IgD-negative memory B cell (primary cell): ENCODE measurements at regions not wholly inside any gene's neighbourhood (a gene's known extent, or its start where the extent isn't known, plus 50 kb on each side); places are given as distances from the start of the nearest gene placed in this dataset.

Experiments
- H3K27ac Mint-ChIP-seq, 3 donors: one replicate each; pipeline ENCODE4 v1.8.0; 2020 to 2022; ENCODE audit warnings: mild to moderate bottlenecking in 3 of 3, mixed read lengths in 3 of 3, moderate library complexity in 1 of 3
- H3K27me3 Mint-ChIP-seq: one replicate; pipeline ENCODE4 v1.8.0; 2021; ENCODE audit warnings: mixed read lengths
- H3K36me3 Mint-ChIP-seq: one replicate; pipeline ENCODE4 v1.8.0; 2020; ENCODE audit warnings: mild to moderate bottlenecking, mixed read lengths
- H3K4me1 Mint-ChIP-seq, 3 donors: one replicate each; pipeline ENCODE4 v1.8.0; 2020 to 2022; ENCODE audit warnings: mixed read lengths in 3 of 3, mild to moderate bottlenecking in 1 of 3
- H3K4me3 Mint-ChIP-seq, 4 donors: one replicate each; pipeline ENCODE4 v1.8.0; 2020 to 2022; ENCODE audit warnings: mild to moderate bottlenecking in 4 of 4, mixed read lengths in 4 of 4, moderate library complexity in 3 of 4
- H3K9me3 Mint-ChIP-seq, 3 donors: one replicate each; pipeline ENCODE4 v1.8.0; 2020 to 2021; ENCODE audit warnings: mixed read lengths in 3 of 3, mild to moderate bottlenecking in 1 of 3

DNA sequence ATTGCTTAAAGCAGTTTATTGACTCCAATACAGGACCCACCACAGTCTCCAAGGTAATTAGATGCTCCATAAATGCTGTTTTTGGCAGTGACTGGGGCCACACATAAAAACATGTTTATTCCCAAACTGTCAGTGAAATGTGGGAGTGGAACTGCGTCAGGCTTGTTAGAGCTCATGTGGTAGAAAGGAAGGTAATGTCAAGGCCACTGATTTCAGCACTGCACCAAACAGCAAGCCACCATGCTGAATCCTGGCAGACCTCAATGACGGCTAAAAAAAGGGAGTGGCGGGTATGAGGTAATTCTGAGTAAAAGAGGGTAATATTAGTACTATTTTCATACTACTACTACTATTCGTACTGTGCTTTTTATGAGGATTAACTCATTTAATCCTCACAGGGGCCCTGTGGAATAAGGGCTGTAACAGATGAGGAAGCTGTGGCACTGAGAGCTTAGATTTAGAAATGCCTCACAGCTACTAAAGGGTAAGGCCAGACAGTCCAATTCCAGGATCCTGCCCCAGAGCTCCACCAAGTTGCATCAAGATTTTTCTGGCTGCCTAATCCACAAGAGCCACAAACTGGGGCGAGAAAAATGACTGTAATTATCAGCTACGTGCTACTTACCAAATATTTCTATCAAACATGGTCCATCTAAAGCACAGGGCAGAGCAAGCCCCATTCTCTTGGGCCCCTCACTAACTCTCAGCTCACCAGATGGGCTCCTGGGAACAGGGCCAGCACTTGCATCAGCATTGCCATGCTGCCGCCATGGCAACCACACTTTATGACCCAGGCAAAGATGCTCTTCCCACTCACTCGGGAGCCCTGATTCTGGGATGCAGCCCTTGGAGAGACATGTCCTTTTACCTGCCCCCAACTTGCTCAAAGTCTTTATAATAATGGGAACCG is 83.6 kb upstream of the SPATA12 start:
- peaks cover 3% of the 10 kb centered on the region for H3K36me3 Mint-ChIP-seq
- H3K4me1 Mint-ChIP-seq = no peaks in the 10 kb centered on the region
- H3K4me3 Mint-ChIP-seq = no peak overlapping the region
- peaks cover 2% of the 10 kb centered on the region for H3K27me3 Mint-ChIP-seq
- no peak overlapping the region for H3K27ac Mint-ChIP-seq
- H3K9me3 Mint-ChIP-seq = no peaks in the 10 kb centered on the region

- Mint-ChIP-seq H3K27ac (no peak overlapping the region), H3K36me3 (peaks cover 3% of the 10 kb centered on the region), H3K4me3 (no peak overlapping the region), H3K4me1 (peaks cover under 1 to 3% (median under 1%) of the 10 kb centered on the region in 3 donors), H3K9me3 (no peaks in the 10 kb centered on the region), H3K27me3 (peaks cover 2% of the 10 kb centered on the region)
Observed at GRCh38 chr3:56975567-56975966, 84.9 kb upstream of the SPATA12 start.

GRCh38 chr3:56974247-56974930 is 86.1 kb upstream of the SPATA12 start:
- peaks cover 5 to 14% (median 6%) of the 10 kb centered on the region in 3 donors for H3K4me1 Mint-ChIP-seq
- peaks cover 3% of the 10 kb centered on the region for H3K36me3 Mint-ChIP-seq
- no peak overlapping the region for H3K4me3 Mint-ChIP-seq
- H3K27me3 Mint-ChIP-seq = peaks cover 2% of the 10 kb centered on the region
- H3K9me3 Mint-ChIP-seq = no peaks in the 10 kb centered on the region
- H3K27ac Mint-ChIP-seq = no peak overlapping the region

DNA sequence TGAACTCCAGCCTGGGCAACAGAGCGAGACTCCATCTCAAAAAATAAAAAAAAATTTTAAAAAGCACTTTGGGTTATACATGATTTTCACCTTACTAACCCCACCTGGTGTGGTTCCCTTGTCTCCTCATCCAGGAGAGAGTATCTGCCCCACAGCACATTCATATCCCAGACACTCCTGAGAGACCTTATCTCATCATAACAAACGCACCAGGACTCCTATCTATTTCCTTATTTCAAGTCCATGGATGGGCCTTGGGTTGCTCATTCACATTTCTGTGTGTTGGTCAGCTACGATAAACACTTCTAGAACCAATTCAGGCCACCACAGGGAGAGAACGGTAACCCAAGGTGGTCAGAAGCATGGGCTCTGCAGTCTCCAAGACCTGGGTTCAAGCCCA is 88.6 kb upstream of the SPATA12 start:
- Mint-ChIP-seq H3K4me3 (no peak overlapping the region), H3K36me3 (peaks cover 3% of the 10 kb centered on the region), H3K27ac (no peak overlapping the region), H3K4me1 (peaks cover 5 to 14% (median 6%) of the 10 kb centered on the region in 3 donors), H3K9me3 (no peaks in the 10 kb centered on the region), H3K27me3 (peaks cover 2% of the 10 kb centered on the region)

DNA sequence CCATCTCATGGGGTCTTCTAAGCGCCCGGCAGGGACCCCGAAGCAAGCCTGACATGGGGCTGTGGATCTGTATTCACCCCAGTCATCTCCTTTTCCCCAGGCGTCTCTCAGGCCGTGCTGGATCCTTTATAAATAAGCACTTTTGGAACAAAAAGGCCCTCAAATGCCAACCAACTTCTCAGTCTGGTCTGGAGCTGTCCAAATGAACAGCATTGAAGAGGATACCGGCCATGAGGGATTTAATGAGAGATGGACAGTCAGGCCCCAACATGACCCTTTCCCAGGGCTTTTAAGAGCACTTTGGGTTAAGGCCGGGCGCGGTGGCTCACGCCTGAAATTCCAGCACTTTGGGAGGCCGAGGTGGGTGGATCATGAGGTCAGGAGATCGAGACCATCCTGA is 89.2 kb upstream of the SPATA12 start:
- H3K27ac Mint-ChIP-seq = no peak overlapping the region
- no peak overlapping the region for H3K4me3 Mint-ChIP-seq
- no peaks in the 10 kb centered on the region for H3K9me3 Mint-ChIP-seq
- H3K27me3 Mint-ChIP-seq = peaks cover 2% of the 10 kb centered on the region
- H3K4me1 Mint-ChIP-seq = peaks cover 5 to 14% (median 6%) of the 10 kb centered on the region in 3 donors
- peaks cover 3% of the 10 kb centered on the region for H3K36me3 Mint-ChIP-seq

GRCh38 chr3:56970461-56970879 is 90.0 kb upstream of the SPATA12 start:
- H3K4me3 Mint-ChIP-seq = no peak overlapping the region
- H3K36me3 Mint-ChIP-seq = peaks cover 3% of the 10 kb centered on the region
- H3K4me1 Mint-ChIP-seq = peaks cover 5 to 15% (median 6%) of the 10 kb centered on the region in 3 donors
- peaks cover 2% of the 10 kb centered on the region for H3K27me3 Mint-ChIP-seq
- H3K27ac Mint-ChIP-seq = no peak overlapping the region
- no peaks in the 10 kb centered on the region for H3K9me3 Mint-ChIP-seq

GRCh38 chr3:56969851-56970250 is 90.6 kb upstream of the SPATA12 start:
- peaks cover 1% of the 10 kb centered on the region for H3K27me3 Mint-ChIP-seq
- no peak overlapping the region for H3K27ac Mint-ChIP-seq
- peaks cover 7 to 19% (median 7%) of the 10 kb centered on the region in 3 donors for H3K4me1 Mint-ChIP-seq
- H3K9me3 Mint-ChIP-seq = no peaks in the 10 kb centered on the region
- H3K4me3 Mint-ChIP-seq = no peak overlapping the region
- peaks cover 3% of the 10 kb centered on the region for H3K36me3 Mint-ChIP-seq

DNA sequence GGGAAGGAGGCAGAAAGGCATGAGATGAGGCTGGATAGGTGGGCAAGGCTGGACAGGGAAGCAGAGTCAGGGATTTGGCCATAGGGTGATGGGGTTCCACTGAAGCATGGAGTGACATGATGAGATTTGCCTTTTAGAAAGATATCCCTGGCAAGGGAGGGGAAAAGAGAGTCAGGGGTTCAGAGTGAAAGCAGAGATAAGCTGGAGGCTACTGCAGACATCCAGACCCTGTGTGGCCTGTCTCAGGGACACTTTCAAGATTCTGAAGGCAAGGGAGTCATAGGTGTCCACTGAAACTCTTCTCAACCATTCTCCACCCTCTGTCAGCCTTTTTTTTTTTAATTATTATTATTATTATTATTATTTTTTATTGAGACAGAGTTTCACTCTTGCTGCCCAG is 94.0 kb upstream of the SPATA12 start:
- no peak overlapping the region for H3K4me3 Mint-ChIP-seq
- H3K27ac Mint-ChIP-seq = no peak overlapping the region
- peaks cover 7 to 19% (median 7%) of the 10 kb centered on the region in 3 donors for H3K4me1 Mint-ChIP-seq
- no peaks in the 10 kb centered on the region for H3K27me3 Mint-ChIP-seq
- H3K36me3 Mint-ChIP-seq = no peaks in the 10 kb centered on the region
- H3K9me3 Mint-ChIP-seq = peaks cover 0 to 3% (median 2%) of the 10 kb centered on the region in 3 donors

GRCh38 chr3:56966104-56966503 is 94.4 kb upstream of the SPATA12 start:
- H3K36me3 Mint-ChIP-seq = no peaks in the 10 kb centered on the region
- no peaks in the 10 kb centered on the region for H3K27me3 Mint-ChIP-seq
- no peak overlapping the region for H3K4me3 Mint-ChIP-seq
- H3K9me3 Mint-ChIP-seq = peaks cover 0 to 3% (median 2%) of the 10 kb centered on the region in 3 donors
- peaks cover 7 to 19% (median 7%) of the 10 kb centered on the region in 3 donors for H3K4me1 Mint-ChIP-seq
- no peak overlapping the region for H3K27ac Mint-ChIP-seq

DNA sequence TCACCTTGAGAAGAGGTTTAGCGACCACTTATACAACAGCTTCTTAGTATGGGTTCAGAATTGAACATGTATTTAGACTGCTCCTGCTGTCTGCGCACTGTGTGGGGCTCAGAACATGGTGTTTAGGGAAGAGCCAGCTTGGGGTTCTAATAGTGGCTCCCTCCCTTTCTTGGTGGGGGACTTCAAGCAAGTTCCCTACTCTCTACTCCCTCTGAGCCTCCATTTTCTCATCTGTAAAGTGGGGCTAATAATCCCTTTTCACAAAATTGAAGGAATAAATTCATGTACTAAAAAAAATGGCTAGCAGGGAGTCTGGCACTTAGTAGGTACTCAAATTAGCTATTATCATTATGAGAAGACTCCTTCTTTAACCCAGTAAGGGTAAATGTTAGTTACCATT is 97.5 kb upstream of the SPATA12 start:
- Mint-ChIP-seq H3K27ac (no peak overlapping the region), H3K27me3 (peaks cover 9% of the 10 kb centered on the region), H3K4me1 (peaks cover 4 to 14% (median 9%) of the 10 kb centered on the region in 3 donors), H3K9me3 (peaks cover 0 to 3% (median 2%) of the 10 kb centered on the region in 3 donors), H3K36me3 (peaks cover 3% of the 10 kb centered on the region), H3K4me3 (no peak overlapping the region)

GRCh38 chr3:56962206-56962605 is 98.3 kb upstream of the SPATA12 start:
- H3K27me3 Mint-ChIP-seq = peaks cover 9% of the 10 kb centered on the region
- H3K4me3 Mint-ChIP-seq = no peak overlapping the region
- peaks cover 4 to 14% (median 13%) of the 10 kb centered on the region in 3 donors for H3K4me1 Mint-ChIP-seq
- no peak overlapping the region for H3K27ac Mint-ChIP-seq
- H3K9me3 Mint-ChIP-seq = peaks cover 0 to 3% (median 2%) of the 10 kb centered on the region in 3 donors
- H3K36me3 Mint-ChIP-seq = peaks cover 3% of the 10 kb centered on the region

DNA sequence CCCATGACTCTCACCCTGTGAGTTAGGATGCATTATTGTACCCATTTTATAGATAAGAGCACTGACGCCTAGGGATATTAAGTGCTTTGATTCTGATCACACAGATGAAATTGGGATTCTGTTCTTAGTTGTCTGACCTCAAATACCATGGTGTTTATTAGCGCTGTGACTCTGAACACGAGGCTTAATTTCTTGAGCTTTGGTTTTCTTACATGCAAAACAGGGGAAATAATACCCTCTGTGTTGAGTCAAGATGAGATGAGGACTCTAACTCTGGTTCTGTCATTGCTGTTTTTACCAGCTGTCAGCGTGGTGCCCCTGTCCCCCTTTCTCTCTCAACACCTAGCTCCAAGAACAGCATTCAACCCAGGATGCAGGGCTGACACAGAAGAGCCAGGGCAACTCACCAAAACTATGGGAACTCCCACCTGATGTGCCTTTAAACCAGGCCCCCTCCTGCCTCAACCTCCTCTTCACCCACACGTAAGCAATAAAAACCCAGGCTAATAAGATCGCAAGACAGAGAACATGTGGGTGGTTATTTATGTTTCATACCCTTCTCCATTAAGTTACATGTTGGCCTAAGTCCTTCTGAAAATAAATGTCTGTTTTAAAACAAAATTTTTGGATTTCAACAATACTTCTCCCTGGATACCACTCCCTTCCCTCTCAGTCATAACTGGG is 100.1 kb upstream of the SPATA12 start:
- H3K27ac Mint-ChIP-seq = no peak overlapping the region
- peaks cover 0 to 3% (median 2%) of the 10 kb centered on the region in 3 donors for H3K9me3 Mint-ChIP-seq

DNA sequence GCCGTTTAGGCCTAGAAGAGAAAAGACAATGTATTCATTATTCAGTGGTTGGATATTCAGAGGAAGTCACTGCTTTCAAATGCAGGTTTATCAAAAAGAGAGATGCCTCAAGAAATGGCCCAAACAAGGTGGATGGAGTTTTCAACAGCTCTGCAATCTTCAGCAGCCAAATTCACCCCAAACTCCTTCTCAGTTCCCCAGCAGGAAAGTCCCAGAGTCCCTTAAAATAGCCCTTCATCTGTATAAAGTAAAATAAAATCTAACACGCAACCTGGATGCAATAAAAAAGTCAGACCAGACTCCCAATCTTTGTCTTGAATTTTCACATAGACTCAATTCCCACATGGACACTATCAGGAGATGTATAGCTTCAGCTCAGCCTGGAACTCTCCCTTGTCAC is 101.6 kb upstream of the SPATA12 start:
- Mint-ChIP-seq H3K4me1 (peaks cover 3 to 13% (median 9%) of the 10 kb centered on the region in 3 donors), H3K36me3 (peaks cover 3% of the 10 kb centered on the region), H3K9me3 (no peaks in the 10 kb centered on the region), H3K4me3 (no peak overlapping the region), H3K27ac (no peak overlapping the region), H3K27me3 (peaks cover 9% of the 10 kb centered on the region)

More for the DNA sequence above, 100.1 kb upstream of the SPATA12 start:
- H3K36me3 Mint-ChIP-seq = peaks cover 3% of the 10 kb centered on the region
- H3K4me1 Mint-ChIP-seq = peaks cover 4 to 14% (median 12%) of the 10 kb centered on the region in 3 donors
- H3K4me3 Mint-ChIP-seq = no peak overlapping the region
- peaks cover 9% of the 10 kb centered on the region for H3K27me3 Mint-ChIP-seq

DNA sequence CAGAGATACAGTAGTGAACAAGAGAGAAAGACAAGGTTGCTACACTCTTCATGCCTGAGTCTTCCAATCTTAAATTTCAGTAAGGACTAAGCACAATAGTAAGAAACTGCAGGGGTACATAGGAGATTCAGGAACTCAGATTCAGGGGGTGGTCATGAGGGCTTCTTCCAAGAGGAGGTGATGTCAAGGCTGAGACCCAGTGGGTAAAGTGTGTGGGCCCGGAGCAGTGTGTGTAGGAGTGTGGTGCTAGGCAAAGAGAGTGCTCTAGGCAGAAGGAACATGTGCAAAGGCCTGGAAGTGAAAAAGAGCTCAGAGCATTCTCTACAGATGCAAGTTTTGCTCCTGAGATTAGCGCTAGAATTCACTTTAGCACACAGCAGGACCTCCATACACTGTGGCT is 102.9 kb upstream of the SPATA12 start:
- H3K27me3 Mint-ChIP-seq = peaks cover 9% of the 10 kb centered on the region
- H3K36me3 Mint-ChIP-seq = peaks cover 3% of the 10 kb centered on the region
- H3K4me1 Mint-ChIP-seq = peaks cover 3 to 13% (median 9%) of the 10 kb centered on the region in 3 donors
- no peak overlapping the region for H3K4me3 Mint-ChIP-seq
- H3K9me3 Mint-ChIP-seq = no peaks in the 10 kb centered on the region
- peak overlapping the region in 1 of 3 donors; percentile 60 for H3K27ac Mint-ChIP-seq

DNA sequence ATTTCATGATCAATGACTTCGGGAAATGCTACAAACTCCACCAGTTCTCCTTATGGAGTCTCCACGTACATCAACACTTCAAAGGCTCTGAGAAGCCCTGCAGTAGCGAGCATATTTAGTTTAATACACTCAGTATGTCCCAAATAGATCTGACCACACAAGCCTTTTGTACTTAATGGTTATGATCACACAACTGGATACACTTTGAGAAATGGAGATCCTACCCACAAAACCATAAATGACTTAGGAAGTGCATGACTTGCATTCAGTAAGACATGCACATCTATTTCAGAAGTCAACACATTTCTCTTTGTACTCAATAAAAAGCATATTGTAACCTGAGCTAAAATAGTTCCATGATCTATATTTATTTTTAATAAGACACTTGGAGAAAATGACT is 103.6 kb upstream of the SPATA12 start:
- H3K27me3 Mint-ChIP-seq = peaks cover 9% of the 10 kb centered on the region
- H3K4me1 Mint-ChIP-seq = peaks cover 3 to 13% (median 9%) of the 10 kb centered on the region in 3 donors
- no peak overlapping the region for H3K27ac Mint-ChIP-seq
- H3K4me3 Mint-ChIP-seq = no peak overlapping the region
- H3K36me3 Mint-ChIP-seq = peaks cover 3% of the 10 kb centered on the region
- H3K9me3 Mint-ChIP-seq = no peaks in the 10 kb centered on the region
